Erythroblast (primary cell): ENCODE measurements at regions not wholly inside any gene's neighbourhood (a gene's known extent, or its start where the extent isn't known, plus 50 kb on each side); places are given as distances from the start of the nearest gene placed in this dataset.

Source experiments
- GATA1 ChIP-seq: IDR thresholded peaks from 2 replicates; pipeline ENCODE4 v1.6.1; 2011; ENCODE audit warnings: low read depth, mild to moderate bottlenecking, control low read depth, low read length, moderate library complexity
- POLR2A ChIP-seq: IDR thresholded peaks from 2 replicates; pipeline ENCODE4 v1.6.1; 2011; ENCODE audit warnings: mild to moderate bottlenecking, low read length

DNA sequence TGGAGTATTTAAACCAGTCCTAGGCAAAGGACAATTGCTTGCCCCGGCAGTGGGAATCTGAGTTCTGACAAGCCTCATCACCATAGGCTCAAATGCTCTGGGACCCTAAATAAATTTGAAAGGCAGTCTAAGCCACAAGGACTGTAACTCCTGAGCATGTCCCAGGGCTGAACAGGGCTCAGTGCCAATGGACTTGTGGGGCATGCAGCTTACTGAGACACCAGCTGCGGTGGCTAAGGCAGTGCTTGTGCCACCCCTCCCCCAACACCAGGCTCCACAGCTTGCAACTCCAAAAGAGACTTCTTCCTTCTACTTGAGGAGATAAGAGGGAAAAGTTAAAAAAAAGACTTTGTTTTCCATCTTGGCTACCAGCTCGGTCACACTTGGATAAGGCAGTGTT is 289.7 kb upstream of the DCBLD2 start:
- TF ChIP-seq POLR2A = no peak
- no peak for TF ChIP-seq GATA1
